Brain microvascular endothelial cell (primary cell): ENCODE measurements at regions not wholly inside any gene's neighbourhood (a gene's known extent, or its start where the extent isn't known, plus 50 kb on each side); places are given as distances from the start of the nearest gene placed in this dataset.

Source experiments
- DNase-seq: peaks from one replicate; pipeline ENCODE4 v3.0.0-alpha.2; 2020
- H3K27ac ChIP-seq: fragments of 250-450 bp; sonication (Bioruptor Pico); 2 replicates; pipeline ENCODE4 v1.5.1; 2020; ENCODE audit warnings: mild to moderate bottlenecking, moderate library complexity
- H3K27me3 ChIP-seq: fragments of 250-450 bp; sonication (Bioruptor Pico); replicated peaks from 2 replicates; pipeline ENCODE4 v1.5.1; 2020; ENCODE audit warnings: mild to moderate bottlenecking
- H3K36me3 ChIP-seq: fragments of 250-450 bp; sonication (Bioruptor Pico); replicated peaks from 2 replicates; pipeline ENCODE4 v1.5.1; 2020; ENCODE audit warnings: mild to moderate bottlenecking
- H3K4me3 ChIP-seq: 2 replicates; pipeline ENCODE4 v1.5.1; 2011; ENCODE audit warnings: low read depth, mild to moderate bottlenecking, control low read depth, low read length, moderate library complexity
- CTCF ChIP-seq: IDR thresholded peaks from 2 replicates; pipeline ENCODE4 v1.5.1; 2011; ENCODE audit warnings: low read depth, mild to moderate bottlenecking, moderate library complexity, low read length, control low read depth, inconsistent platforms; ENCODE audit errors: missing control alignments
- in situ Hi-C: cut with HindIII; loops from 2 replicates; pipeline ENCODE4 v1.10.0; 2017; ENCODE audit warnings: low sequenced_read_pairs, low pct_ligation_motif_present

GRCh38 chr2:6750411-6751158 is 115.1 kb downstream of the CMPK2 start:
- in situ Hi-C loops, result no loop called here
- H3K27ac ChIP-seq, result no peak overlapping the region
- H3K36me3 ChIP-seq, result no peaks in the 10 kb centered on the region
- H3K27me3 ChIP-seq, result no peaks in the 10 kb centered on the region
- no peak for DNase-seq
- no peak overlapping the region for H3K4me3 ChIP-seq
- no peak for TF ChIP-seq CTCF

GRCh38 chr2:6754419-6754818 is 111.3 kb downstream of the CMPK2 start:
- Histone ChIP-seq H3K4me3 (no peak overlapping the region), H3K27ac (no peak overlapping the region), H3K27me3 (no peaks in the 10 kb centered on the region), H3K36me3 (no peaks in the 10 kb centered on the region)
- in situ Hi-C loops, result no loop called here
- no peak for TF ChIP-seq CTCF
- no peak for DNase-seq

- Histone ChIP-seq H3K27ac (no peak overlapping the region), H3K4me3 (no peak overlapping the region), H3K27me3 (no peaks in the 10 kb centered on the region), H3K36me3 (no peaks in the 10 kb centered on the region)
- DNase-seq, result no peak
- no peak for TF ChIP-seq CTCF
- in situ Hi-C loops, result no loop called here
These were observed 110.3 kb downstream of the CMPK2 start for GRCh38 chr2:6755456-6755855.

GRCh38 chr2:6757215-6757614 is 108.5 kb downstream of the CMPK2 start:
- TF ChIP-seq CTCF, result no peak
- no peak overlapping the region for H3K4me3 ChIP-seq

GRCh38 chr2:6759689-6760088 is 106.0 kb downstream of the CMPK2 start:
- Histone ChIP-seq H3K36me3 (no peaks in the 10 kb centered on the region), H3K27me3 (no peaks in the 10 kb centered on the region), H3K27ac (no peak overlapping the region), H3K4me3 (no peak overlapping the region)
- DNase-seq, result no peak
- no peak for TF ChIP-seq CTCF
- in situ Hi-C loops, result no loop called here

More at GRCh38 chr2:6757215-6757614, 108.5 kb downstream of the CMPK2 start:
- Histone ChIP-seq H3K36me3 (no peaks in the 10 kb centered on the region), H3K27ac (no peak overlapping the region), H3K27me3 (no peaks in the 10 kb centered on the region)
- in situ Hi-C loops, result no loop called here
- no peak for DNase-seq

- Histone ChIP-seq H3K4me3 (no peak overlapping the region), H3K27ac (no peak overlapping the region), H3K27me3 (no peaks in the 10 kb centered on the region), H3K36me3 (no peaks in the 10 kb centered on the region)
- in situ Hi-C loops, result no loop called here
- no peak for TF ChIP-seq CTCF
- DNase-seq, result no peak
These were observed 105.6 kb downstream of the CMPK2 start for GRCh38 chr2:6760132-6760531.
